GM18502 (cell line): ENCODE measurements at regions not wholly inside any gene's neighbourhood (a gene's known extent, or its start where the extent isn't known, plus 50 kb on each side); places are given as distances from the start of the nearest gene placed in this dataset.
"Not testable (repeated sequence)": the region's sequence is repeated elsewhere in the genome, so short reads cannot be mapped to it uniquely, and the experiment has no call there.

ENCODE experiments used
- ATAC-seq: cut with Tn5 transposase; IDR thresholded peaks from one replicate; pipeline ENCODE4 v1.9.1; 2021; ENCODE audit warnings: mild to moderate bottlenecking; ENCODE audit not compliant: unreplicated experiment, poor library complexity

- not testable (repeated sequence) for ATAC-seq
These were observed 979.6 kb downstream of the LTN1 start for GRCh38 chr21:28013123-28013522.

DNA sequence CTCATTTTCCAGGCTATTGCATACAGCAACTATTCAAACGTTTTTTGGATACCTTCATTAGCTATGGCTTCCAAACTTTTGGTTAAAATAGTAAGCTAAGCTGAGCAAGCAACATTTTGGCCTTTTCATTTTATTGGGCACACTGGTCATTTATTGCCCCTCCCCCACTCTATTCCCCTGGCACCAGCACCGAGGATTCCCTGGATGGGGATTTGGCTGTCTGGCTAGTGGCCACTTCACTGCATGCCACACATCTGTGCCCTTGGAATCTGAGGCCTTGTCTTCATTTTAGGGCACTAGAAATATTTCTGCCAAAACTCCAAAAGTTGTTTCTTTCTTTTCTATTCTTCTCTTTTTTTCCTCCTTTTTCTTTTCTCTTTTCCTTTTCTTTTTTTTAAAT is 980.7 kb downstream of the LTN1 start:
- not testable (repeated sequence) for ATAC-seq

DNA sequence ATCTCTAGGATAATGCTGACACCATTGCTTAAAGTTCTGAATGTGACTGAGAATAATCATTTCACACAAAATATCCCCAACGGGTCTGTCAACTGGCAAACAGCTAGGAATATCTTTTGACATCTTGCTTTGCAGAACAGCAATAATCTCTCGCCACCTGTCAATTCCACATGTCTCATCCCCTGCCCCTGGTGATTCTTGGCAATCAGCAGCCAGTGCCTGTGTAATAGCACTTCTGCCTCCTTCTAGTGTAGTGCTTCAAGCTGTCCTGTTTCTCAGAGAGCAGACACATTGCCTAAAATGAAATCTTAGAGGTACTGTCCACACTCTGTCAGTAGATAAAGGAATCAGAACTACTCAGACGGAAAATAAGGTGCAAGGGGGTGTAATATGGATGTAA is 984.4 kb downstream of the LTN1 start:
- ATAC-seq: not testable (repeated sequence)

DNA sequence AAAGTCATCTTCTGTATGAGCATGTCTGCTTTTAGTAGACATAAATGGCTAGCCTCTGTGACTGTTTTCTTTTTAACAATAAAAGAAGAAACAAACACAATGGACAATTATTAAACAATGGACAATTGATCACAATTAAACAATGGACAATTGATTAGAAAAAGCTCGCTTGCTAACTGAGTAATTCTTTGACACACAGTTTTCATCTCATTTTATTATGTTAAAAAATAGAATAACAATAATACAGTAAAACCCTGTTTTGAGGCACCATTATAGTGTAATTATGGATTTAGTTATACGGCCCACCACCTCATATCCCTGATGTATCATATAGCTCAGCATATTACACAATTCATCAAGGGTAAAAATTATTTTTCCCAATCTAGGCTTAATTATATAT is 989.0 kb downstream of the LTN1 start:
- not testable (repeated sequence) for ATAC-seq

GRCh38 chr21:27996906-27997305 is 995.8 kb downstream of the LTN1 start:
- ATAC-seq: not testable (repeated sequence)

DNA sequence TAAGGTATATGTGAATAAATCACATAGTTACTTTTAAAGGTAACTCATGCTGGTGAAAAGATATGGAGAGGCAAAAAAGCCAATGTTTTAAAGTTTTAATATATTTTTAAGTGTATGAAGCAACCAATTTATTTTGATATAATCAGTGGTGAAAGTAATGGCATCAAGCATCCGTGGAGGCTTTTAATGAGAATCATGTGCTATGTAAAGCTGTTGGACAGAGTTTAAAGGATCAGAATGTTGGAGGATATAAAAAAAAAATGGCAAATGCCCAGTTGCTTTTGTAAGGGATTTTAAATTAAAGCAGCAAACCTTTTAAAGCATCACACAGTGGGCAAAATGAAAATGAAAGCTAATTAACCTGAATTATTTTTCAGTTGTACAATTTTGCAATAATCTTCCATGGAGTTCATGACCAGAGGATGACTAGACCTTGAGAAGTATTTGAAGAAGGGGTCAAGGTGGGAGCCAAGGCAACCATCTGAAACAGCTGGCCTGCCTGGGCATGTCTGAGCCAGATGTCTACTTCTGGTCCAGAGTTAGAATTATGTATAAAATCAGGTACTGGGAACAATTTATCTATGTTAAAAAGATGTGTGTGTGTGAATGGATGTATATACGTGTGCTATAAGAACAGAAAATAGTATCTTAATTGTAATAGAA is 1007.9 kb downstream of the LTN1 start:
- ATAC-seq: not testable (repeated sequence)

GRCh38 chr21:27979446-27979845 is 1012.6 kb upstream of the ADAMTS5 start:
- ATAC-seq: not testable (repeated sequence)

DNA sequence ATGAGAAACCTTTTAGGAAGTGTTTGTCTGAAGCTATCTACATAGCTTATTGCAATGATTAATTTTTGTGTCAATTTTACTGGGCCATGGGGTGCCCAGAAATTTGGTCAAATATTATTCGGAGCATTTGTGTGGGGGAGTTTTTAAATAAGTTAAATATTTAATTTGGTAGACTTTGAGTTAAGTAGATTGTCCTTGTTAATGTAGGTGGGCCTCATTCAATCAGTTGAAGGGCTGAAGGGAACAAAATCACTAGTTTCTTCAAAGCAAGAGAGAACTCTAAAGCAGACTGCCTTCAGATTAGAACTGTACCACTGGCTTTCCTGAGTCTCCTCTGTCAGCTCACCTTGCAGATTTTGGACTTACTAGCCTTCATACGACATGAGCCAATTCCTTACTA is 1008.6 kb upstream of the ADAMTS5 start:
- ATAC-seq: no peak

GRCh38 chr21:27974152-27974551 is 1007.3 kb upstream of the ADAMTS5 start:
- not testable (repeated sequence) for ATAC-seq

- ATAC-seq: not testable (repeated sequence)
These were observed 1001.4 kb upstream of the ADAMTS5 start for GRCh38 chr21:27968240-27968639.

DNA sequence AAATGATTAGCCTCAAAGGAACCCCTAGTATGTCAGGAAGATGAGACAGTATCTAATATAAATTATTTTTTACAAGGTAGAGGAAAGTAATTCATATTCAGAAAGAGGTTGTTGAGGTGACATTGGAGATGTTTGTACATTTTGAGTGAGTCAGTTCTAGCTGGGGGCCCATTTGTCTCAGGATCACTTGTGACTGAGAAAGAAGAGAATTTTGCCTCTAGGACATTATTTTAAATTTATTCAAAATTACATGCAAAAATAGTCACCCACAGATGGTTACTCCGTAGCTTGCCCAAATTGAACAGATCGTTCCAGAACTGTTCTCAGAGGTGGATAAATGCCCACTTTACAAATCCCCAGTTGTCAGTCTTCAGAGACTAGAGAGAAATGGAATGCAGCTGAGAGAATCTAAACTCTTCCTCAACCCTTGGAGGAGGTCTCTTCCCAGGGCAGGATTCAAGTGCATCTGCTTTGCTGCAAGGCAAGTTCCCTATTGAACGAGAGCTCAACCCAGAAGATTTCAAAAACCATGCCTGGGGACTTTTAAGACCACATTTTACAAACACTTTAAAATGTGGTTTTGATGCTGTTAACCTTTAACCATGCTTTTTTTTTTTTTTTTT is 987.8 kb upstream of the ADAMTS5 start:
- ATAC-seq: no peak

DNA sequence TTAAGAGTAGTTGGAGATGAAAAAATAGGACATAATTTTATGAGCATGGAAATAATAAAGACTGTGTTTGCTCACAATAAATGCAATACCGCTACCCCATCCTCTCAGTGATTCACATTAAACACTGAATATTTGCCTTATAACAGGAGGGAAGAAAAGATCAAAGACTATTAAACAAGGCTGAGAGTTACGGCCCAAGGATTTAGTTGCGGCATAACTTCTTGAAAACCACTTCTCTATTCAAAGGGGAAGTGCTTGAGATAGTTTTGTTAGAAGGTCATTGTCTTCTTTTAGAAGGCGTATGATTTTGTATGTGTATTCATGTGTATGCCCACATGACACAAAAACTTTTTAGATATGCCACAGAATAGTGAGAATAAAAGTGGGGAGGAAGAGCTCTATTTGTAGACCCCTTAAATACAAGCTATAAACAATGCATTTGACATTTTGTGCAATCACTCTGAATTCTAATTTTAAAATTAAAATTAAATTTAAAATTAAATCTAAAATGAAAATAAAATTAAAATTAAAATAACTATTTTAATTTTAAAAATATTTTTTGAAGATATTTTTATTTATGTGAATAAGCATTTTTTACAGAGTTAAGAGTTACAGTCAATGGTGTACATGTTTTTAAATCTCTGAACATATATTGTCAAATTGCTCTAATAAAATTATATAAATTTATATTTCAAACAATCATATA is 986.6 kb upstream of the ADAMTS5 start:
- no peak for ATAC-seq

GRCh38 chr21:27949093-27949492 is 982.2 kb upstream of the ADAMTS5 start:
- ATAC-seq: not testable (repeated sequence)

DNA sequence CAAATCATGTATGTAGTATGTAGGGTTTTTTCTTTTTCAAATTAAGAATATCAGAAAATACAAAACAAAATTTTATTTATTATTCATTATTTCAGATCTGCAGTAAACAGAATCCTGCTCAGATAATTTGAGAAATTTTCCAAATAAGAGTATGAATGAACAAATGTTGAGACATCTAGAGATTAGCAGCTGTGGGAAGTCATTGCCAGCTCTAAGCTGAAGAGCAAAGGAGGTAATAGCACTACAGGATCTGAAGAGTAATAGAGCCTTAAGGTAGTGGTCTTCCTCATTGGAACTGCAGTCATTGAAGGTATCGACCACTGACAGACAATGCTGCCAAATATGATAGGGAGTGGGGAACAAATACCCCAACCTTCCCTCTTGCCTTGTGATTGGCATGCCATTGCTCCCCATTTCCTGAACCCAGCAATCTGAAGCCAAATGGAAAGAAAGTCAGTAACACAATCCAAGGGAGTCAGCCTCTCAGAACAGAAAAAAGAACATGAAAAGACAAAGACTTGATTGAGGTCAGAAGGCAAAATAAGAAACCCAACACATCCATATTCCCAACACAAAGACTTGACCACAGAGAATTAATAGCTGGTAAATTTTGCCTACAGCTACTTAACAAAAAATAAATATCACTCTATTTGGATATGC is 963.4 kb upstream of the ADAMTS5 start:
- ATAC-seq: not testable (repeated sequence)

DNA sequence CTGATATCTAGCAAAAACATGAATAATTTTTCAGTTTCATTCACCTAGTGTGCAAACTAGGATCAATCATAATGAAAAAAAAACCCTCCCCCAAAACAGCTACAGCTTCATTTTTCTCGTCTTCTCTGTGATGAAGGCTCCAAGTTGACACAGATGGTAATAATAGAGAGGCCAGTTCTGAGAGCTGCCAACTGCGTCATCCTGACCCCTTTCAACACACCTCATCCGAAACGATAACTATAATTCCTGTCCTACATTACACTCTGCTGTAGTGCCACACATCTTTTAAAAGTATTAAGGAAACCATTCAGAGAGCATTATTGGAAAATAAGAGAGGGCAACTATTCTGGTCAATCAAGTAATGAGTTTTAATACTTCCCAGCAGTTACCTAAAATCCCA is 962.3 kb upstream of the ADAMTS5 start:
- not testable (repeated sequence) for ATAC-seq

DNA sequence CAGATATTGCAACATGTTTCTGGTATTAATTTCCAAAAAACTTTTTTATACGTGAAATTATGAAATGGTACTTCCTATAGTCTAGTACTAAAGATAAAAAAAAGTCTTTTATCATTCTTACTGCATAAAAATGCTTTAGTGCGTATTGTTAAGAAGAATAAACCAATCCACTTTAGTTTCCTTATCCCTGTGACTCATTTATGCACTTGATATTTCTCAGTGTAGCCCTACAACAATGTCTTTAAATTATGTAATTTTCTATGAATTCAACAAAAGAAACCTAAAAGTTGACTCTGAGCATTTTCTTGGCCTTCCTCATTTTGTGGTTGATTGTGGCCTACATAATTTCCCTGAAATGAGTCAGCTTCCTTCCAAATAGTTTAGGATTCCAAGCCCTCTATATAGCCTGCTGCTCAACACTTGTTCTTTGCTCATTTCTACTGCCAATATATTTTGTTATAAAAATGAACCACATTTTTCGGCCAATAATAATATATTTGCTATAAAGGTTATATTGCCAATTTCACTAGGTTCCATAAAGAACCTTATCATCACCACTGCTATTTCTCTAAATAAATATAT is 961.7 kb upstream of the ADAMTS5 start:
- not testable (repeated sequence) for ATAC-seq

- ATAC-seq: not testable (repeated sequence)
These were observed 954.5 kb upstream of the ADAMTS5 start for GRCh38 chr21:27921421-27921820.

DNA sequence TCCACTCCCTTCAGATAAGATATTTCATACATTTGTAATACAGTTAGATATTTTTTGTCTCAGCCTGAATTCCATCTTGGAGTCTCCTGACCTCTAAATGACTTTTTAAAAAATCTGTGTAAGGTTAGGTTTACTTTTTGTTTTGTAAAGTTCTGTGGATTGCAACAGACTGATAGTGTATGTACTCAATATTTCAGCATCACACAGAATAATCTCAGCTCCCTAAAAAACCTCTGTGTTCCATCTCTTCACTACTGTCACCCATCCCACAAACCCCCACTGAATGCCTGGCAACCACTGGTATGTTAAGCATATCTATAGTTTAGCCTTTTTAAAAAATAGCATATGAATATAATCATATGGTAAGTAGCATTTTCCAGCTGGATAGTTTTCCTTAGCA is 951.1 kb upstream of the ADAMTS5 start:
- ATAC-seq: not testable (repeated sequence)

DNA sequence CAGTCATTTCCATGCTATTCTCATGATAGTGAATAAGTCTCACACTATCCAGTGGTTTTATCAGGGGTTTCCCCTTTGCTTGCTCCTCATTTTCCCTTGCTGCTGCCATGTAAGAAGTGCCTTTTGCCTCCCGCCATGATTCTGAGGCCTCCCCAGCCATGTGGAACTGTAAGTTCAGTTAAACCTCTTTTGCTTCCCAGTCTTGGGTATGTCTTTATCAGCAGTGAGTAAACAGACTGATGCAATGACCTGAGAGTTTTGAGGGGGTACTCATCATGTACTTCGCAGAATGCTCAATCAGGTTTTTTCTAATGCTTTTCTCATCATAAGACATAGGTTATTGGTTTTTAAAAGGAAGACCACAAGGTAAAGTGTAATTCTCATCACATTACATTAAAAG is 949.4 kb upstream of the ADAMTS5 start:
- ATAC-seq: not testable (repeated sequence)

GRCh38 chr21:27912133-27912532 is 945.2 kb upstream of the ADAMTS5 start:
- ATAC-seq: not testable (repeated sequence)
